IMR-90 (cell line): ENCODE measurements at regions not wholly inside any gene's neighbourhood (a gene's known extent, or its start where the extent isn't known, plus 50 kb on each side); places are given as distances from the start of the nearest gene placed in this dataset.

Source experiments
- MAFK ChIP-seq: IDR thresholded peaks from 2 replicates; pipeline ENCODE4 v1.6.1; 2012; ENCODE audit warnings: low read depth, low read length, improper control_type of control experiment
- POLR2A ChIP-seq: IDR thresholded peaks from 2 replicates; pipeline ENCODE4 v1.6.1; 2012; ENCODE audit warnings: mild to moderate bottlenecking, low read depth, low read length
- RAD21 ChIP-seq: IDR thresholded peaks from 2 replicates; pipeline ENCODE4 v1.6.1; 2012; ENCODE audit warnings: low read length, improper control_type of control experiment
- RCOR1 ChIP-seq: IDR thresholded peaks from 2 replicates; pipeline ENCODE4 v1.6.1; 2012; ENCODE audit warnings: mild to moderate bottlenecking, low read length, improper control_type of control experiment; ENCODE audit not compliant: insufficient replicate concordance
- SMC3 ChIP-seq: fragments of 150-350 bp; IDR thresholded peaks from 2 replicates; pipeline ENCODE4 v1.6.1; 2016; ENCODE audit warnings: low read depth, mild to moderate bottlenecking, antibody characterized with exemption, low read length, moderate library complexity
- TF ChIP-seq, protein P1 (sequence below): conservative IDR thresholded peaks from 2 replicates; pipeline ENCODE4 v1.5.1; 2012; ENCODE audit warnings: mild to moderate bottlenecking, low read depth, low read length, improper control_type of control experiment
- TF ChIP-seq, protein P2 (sequence below): fragments of 150-350 bp; IDR thresholded peaks from 2 replicates; pipeline ENCODE4 v1.6.1; 2016; ENCODE audit warnings: low read depth, mild to moderate bottlenecking, low read length, moderate library complexity, borderline replicate concordance
- TF ChIP-seq, protein P3 (sequence below): fragments of 150-350 bp; IDR thresholded peaks from 2 replicates; pipeline ENCODE4 v1.6.1; 2017; ENCODE audit warnings: mild to moderate bottlenecking, antibody characterized with exemption, low read length, low read depth

GRCh38 chr14:80364816-80365215 is 153.5 kb upstream of the DIO2 start:
- TF ChIP-seq, protein P1, sequence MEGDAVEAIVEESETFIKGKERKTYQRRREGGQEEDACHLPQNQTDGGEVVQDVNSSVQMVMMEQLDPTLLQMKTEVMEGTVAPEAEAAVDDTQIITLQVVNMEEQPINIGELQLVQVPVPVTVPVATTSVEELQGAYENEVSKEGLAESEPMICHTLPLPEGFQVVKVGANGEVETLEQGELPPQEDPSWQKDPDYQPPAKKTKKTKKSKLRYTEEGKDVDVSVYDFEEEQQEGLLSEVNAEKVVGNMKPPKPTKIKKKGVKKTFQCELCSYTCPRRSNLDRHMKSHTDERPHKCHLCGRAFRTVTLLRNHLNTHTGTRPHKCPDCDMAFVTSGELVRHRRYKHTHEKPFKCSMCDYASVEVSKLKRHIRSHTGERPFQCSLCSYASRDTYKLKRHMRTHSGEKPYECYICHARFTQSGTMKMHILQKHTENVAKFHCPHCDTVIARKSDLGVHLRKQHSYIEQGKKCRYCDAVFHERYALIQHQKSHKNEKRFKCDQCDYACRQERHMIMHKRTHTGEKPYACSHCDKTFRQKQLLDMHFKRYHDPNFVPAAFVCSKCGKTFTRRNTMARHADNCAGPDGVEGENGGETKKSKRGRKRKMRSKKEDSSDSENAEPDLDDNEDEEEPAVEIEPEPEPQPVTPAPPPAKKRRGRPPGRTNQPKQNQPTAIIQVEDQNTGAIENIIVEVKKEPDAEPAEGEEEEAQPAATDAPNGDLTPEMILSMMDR, result no peak
- TF ChIP-seq RAD21, result no peak
- no peak for TF ChIP-seq SMC3
- no peak for TF ChIP-seq POLR2A
- TF ChIP-seq, protein P2, sequence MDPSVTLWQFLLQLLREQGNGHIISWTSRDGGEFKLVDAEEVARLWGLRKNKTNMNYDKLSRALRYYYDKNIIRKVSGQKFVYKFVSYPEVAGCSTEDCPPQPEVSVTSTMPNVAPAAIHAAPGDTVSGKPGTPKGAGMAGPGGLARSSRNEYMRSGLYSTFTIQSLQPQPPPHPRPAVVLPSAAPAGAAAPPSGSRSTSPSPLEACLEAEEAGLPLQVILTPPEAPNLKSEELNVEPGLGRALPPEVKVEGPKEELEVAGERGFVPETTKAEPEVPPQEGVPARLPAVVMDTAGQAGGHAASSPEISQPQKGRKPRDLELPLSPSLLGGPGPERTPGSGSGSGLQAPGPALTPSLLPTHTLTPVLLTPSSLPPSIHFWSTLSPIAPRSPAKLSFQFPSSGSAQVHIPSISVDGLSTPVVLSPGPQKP, result no peak
- TF ChIP-seq MAFK, result no peak
- TF ChIP-seq, protein P3, sequence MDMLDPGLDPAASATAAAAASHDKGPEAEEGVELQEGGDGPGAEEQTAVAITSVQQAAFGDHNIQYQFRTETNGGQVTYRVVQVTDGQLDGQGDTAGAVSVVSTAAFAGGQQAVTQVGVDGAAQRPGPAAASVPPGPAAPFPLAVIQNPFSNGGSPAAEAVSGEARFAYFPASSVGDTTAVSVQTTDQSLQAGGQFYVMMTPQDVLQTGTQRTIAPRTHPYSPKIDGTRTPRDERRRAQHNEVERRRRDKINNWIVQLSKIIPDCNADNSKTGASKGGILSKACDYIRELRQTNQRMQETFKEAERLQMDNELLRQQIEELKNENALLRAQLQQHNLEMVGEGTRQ, result no peak
- TF ChIP-seq RCOR1, result no peak
